HG02759 (cell line): ENCODE measurements at regions not wholly inside any gene's neighbourhood (a gene's known extent, or its start where the extent isn't known, plus 50 kb on each side); places are given as distances from the start of the nearest gene placed in this dataset.
"Not testable (repeated sequence)": the region's sequence is repeated elsewhere in the genome, so short reads cannot be mapped to it uniquely, and the experiment has no call there.

Experiments
- ATAC-seq: cut with Tn5 transposase; IDR thresholded peaks from one replicate; pipeline ENCODE4 v1.9.1; 2021; ENCODE audit warnings: mild to moderate bottlenecking, moderate library complexity; ENCODE audit not compliant: unreplicated experiment

DNA sequence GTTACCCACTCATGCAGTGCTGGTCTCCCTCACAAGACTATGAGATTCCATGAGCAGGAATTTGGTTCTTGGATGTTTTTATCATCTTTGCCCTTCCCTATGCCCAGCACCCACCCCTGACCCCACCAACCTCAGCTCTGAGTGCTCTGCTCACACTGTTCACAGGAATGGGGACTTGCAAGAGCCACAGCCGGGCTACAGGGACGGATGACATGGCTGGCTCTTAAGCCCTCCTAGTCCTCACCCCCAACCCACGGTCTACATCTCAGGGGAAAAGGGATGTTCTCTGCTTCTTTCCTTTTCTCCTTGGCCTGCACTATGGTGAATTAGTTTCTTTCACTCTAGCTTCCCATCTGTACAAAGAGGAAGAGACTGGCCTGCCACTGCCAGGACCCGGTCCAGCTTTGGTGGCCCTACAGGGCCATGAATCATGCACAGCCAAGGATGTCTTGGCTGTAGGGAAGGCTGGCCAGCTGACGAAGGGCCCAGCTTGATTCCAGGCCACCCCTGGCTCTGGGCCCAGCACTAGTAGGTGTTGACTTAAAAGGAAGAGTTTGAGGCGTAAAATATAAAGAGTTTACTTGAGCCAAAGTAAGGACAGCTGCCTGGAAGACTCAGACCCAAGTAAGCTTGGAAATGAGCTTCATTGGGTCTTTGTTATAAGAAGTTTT is 79.7 kb upstream of the MTLN start:
- ATAC-seq: not testable (repeated sequence)

GRCh38 chr2:110287817-110288216 is 75.5 kb upstream of the MTLN start:
- not testable (repeated sequence) for ATAC-seq

DNA sequence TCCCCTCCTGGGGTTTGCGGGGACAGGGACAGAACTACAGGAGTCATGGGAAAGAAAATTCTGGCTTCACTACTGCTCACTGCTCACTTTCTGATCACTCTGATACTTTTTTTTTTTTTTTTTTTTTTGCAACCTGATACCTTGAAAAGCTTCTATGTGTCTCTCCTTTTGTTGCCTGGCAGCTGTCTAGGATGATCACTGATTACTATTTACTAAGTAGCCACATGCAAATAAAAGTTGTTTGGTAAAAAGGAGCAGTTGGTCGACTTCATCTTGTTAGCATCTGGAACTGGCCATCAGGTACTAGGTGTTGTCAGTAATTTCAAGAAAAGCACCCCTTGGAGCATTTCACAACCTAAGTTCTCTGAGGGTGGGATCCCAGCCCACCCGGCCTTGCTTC is 74.9 kb upstream of the MTLN start:
- not testable (repeated sequence) for ATAC-seq

DNA sequence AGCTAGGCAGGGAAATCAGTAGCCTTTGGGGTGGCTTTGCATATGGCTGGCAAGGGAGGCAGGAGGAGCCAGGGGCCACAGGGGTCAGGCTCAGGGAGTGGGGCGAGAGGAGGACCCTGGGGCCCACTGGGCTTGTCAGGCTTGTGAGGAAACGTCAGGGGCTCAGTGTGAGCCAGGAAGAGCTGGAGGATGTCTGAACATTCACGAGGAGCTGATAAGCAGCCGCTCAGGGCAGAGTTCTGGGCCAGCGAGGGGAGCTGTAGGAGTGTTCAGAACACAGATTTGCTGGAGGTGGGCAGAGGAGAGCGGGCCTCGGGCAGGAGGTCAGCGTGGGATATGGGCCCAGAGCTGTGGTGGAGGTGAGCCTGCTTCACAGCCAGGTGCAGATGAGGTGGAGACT is 72.7 kb upstream of the MTLN start:
- not testable (repeated sequence) for ATAC-seq

DNA sequence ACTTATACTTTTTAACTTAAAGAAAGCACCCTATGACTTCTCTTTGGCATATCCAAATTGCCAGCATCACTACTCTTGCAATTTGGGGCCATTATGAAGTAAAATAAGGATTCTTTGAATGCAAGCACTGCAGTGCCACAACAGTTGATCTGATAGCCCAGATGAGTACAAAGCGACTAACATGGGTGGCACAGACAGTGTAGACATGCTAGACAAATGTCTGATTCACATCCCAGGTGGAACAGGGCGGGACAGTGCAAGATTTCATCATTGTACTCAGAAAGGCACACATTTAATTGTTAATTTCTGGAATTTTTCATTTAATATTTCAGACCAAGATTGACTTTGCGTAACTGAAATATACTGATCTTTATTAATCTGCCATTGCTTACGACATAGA is 68.5 kb upstream of the MTLN start:
- ATAC-seq: not testable (repeated sequence)

DNA sequence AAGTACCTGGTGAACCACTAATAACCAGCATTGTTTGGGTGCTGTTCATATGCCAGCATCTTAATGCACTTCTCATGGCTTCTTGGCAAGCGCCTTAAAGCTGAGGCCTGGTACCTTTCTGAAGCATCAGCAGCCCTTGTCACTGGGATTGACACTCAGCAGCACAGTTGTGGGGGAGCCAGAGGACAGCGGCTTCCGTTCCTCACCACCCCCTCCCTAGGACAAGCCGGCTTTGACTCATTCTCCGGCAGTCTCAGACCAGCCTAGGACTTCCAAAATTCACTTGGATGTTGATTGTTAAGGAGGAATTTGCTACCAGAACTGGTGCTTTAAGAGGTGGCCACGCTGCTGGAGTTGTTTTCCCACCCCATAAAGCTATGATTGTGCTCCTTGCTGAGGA is 64.7 kb upstream of the MTLN start:
- not testable (repeated sequence) for ATAC-seq

- ATAC-seq: not testable (repeated sequence)
Measured at GRCh38 chr2:110276092-110276491, 63.7 kb upstream of the MTLN start.

DNA sequence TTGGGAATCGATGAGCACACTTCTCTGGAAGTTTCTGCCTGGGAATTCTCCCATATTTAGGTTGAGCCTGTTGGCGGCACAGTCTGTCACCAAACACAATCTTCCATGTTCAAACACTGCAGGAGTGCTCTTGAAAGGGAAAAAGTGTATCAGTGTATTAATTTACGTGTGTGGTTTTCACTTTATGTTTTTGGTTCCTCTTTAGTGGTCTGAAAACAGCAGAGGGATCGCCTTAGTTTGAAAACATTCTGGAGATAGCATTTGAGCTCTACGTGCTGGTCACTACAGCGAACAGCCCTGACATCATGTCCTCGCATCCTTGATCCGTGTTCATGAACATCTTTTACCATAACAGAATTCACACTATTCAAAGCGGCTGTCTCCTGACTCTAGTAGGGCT is 57.3 kb upstream of the MTLN start:
- not testable (repeated sequence) for ATAC-seq

- peak; percentile 67 for ATAC-seq
Measured at GRCh38 chr2:110267828-110268407, 55.6 kb upstream of the MTLN start.

DNA sequence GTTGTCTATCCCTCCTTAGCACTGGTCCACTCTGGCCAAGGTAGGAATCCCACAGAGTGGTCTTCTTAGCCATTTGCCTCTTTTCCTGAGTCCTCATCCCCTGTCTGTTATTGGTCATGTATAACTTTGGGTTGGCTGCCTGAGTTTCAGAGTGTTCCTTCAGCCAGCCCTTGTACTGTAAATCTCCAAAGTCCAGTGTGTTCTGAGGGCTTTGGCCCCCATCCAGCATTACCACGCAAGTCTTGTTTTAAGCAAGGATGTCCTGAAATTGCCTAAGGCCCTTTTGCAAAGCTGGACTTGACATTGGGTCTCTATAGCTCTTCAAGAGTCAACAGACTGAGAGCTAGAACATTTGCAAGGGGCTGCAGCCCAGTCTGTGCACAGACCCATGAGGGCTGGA is 52.5 kb upstream of the MTLN start:
- not testable (repeated sequence) for ATAC-seq

GRCh38 chr2:110264076-110264681 is 51.8 kb upstream of the MTLN start:
- ATAC-seq: not testable (repeated sequence)

DNA sequence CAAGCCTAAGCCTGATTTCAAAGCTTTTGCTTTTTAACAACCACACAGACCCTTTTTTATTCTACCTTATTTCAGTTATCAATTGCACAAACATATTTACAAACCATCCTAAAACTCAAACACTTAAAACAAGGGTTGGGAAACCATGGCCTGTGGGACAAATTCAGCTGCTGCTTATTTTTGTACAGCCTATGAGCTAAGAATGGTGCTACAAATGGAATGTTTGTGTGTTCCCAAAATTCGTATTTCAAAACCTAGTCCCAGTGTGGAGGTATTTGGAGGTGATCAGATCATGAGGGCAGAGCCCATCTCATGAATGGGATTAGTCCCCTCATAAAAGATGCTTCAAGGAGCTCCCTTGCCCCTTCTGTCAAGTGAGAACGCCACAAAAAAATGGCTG is 51.1 kb upstream of the MTLN start:
- ATAC-seq: not testable (repeated sequence)
